SU-DHL-6 (cell line): ENCODE measurements at regions not wholly inside any gene's neighbourhood (a gene's known extent, or its start where the extent isn't known, plus 50 kb on each side); places are given as distances from the start of the nearest gene placed in this dataset.

Experiments
- CTCF ChIP-seq: fragments of 200-600 bp; sonication (generic); IDR thresholded peaks from one replicate; pipeline ENCODE4 v1.5.1; 2017; ENCODE audit warnings: antibody characterized with exemption, mild to moderate bottlenecking, low read length, moderate library complexity; ENCODE audit not compliant: insufficient read depth, poor library complexity, severe bottlenecking
- EZH2phosphoT487 ChIP-seq: fragments of 200-600 bp; sonication (generic), shearing (Covaris generic); conservative IDR thresholded peaks from 2 replicates; pipeline ENCODE4 v1.6.1; 2018; ENCODE audit warnings: mild to moderate bottlenecking, antibody characterized with exemption, low read length, moderate library complexity, mixed read lengths

- no peak for TF ChIP-seq CTCF
- no peak for TF ChIP-seq EZH2phosphoT487
Observed at GRCh38 chr6:91221072-91221720, 634.3 kb upstream of the MAP3K7 start.
